NCI-H748 (cell line): ENCODE measurements at regions not wholly inside any gene's neighbourhood (a gene's known extent, or its start where the extent isn't known, plus 50 kb on each side); places are given as distances from the start of the nearest gene placed in this dataset.
"Not testable (repeated sequence)": the region's sequence is repeated elsewhere in the genome, so short reads cannot be mapped to it uniquely, and the experiment has no call there.

ENCODE experiments used
- DNase-seq: peaks from one replicate; lab custom pipeline; 2025; ENCODE audit not compliant: unreplicated experiment; lab: John Stamatoyannopoulos, UW

- not testable (repeated sequence) for DNase-seq
These were observed 118.6 kb downstream of the ATP6V0E2 start for GRCh38 chr7:149992366-149992765.

DNA sequence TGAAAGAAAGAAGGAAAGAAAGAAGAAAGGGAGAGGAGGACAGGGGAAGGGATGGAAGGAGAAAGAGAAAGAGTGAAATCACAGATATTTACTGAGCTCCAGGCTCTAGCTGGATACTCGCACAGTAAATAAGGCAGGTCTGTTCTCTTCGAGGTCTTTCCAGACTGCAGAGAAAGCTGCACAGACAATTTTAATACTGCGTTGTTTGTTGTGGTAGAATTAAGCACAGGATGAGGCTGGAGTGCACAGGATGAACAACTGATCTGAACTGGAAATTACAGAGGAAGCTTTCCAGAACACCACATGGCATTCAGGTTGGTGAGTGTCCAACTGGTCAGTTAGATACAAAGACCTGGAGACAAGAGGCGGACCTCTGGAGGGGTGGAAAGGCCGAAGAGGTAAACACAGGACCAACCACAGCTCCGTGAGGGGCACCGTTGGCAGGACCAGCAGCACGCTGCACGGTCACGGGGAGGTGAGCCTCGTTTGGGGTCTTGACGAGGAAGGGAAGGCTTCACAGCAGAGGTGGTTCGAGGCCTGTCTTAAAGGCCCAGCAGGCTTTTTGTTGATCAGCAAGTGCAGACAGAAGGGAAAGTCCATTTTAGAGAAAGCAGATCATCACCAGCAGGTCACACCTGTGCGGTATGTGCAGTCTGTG is 121.7 kb downstream of the ATP6V0E2 start:
- DNase-seq: not testable (repeated sequence)

- not testable (repeated sequence) for DNase-seq
These were observed 127.2 kb downstream of the ATP6V0E2 start for GRCh38 chr7:150000780-150001599.

DNA sequence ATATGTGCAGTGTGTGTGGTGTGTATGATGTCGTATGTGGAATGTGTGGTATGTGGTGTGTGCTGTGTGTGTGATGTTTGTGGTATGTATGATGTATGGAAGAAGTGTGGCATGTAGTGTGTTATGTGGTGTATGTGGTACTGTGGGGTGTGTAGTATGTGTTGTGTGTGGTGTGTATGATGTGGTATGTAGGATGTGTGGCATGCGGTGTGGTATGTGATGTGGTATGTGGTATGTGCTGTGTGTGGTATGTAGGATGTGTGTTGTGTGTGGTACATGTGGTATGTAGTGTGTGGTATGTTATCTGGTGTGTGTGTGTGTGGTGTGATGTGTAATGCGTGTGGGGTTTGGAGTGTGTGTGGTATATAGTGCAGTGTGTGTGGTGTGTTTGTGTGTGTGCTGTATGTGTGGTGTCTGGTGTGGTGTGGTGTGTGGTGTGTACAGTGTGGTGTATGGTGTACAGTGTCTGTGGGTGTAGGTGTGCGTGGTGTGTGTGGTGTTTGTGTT is 129.6 kb downstream of the ATP6V0E2 start:
- no peak for DNase-seq

DNA sequence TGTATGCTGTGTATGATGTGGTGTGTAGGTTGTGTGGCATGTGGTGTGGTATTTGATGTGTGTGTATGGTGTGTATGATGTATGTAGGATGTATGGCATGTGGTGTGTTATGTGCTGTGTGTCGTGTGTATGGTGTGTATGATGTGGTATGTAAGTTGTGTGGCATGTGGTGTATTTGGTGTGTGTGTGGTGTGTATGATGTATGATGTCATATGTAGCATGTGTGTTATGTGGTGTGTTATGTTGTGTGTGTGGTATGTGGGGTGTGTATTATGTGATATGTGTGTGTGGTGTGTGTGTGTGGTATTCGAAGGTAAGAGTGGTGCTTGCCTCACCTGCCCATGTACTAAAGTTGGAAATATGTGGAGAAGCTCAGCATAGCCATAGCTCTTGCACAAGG is 130.2 kb downstream of the ATP6V0E2 start:
- DNase-seq: not testable (repeated sequence)

DNA sequence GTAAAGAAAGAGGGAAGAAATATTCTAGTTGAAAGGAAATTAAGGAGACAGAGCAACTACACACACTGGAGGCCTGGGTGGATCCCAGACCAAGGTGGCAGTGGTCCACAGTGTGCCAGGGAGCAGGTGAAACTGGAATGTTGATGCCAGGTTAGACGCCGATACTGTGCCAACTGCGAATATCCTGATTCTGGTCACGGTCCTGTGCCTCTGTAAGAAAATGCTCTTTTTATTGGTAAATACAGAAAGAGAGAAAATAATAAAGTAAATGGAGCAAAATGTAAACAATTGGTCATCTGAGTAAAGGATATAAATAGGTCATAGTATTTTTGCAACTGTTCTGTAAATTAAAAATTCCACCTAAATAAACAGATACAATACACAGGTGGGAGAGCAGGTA is 131.1 kb downstream of the ATP6V0E2 start:
- DNase-seq: not testable (repeated sequence)

- not testable (repeated sequence) for DNase-seq
These were observed 136.0 kb downstream of the ATP6V0E2 start for GRCh38 chr7:150009620-150010303.

DNA sequence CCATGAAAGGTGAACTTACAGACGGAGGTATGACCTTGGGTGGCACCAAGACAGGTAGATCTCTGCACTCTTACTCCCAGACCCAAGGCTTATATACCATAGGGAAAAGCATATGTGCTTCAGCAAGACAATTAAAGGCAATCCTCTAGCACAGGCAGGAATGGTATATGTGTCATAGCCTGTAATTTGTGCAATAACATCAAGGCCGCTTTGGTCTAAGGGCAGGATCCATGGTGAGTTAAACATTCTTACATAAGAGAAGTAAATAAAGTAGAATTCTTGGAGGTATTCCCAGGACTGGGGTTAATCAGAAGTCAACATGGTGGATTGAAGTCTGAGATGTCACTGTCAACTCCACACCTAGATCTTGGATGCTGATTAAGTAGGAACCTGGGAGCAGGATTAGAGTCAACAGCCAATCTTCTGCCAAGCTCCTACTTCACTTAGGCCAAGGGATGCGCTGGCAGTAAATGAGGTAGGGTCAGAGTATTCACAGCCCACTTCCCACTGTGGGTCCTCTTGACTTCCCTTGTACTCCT is 143.0 kb downstream of the ATP6V0E2 start:
- not testable (repeated sequence) for DNase-seq

DNA sequence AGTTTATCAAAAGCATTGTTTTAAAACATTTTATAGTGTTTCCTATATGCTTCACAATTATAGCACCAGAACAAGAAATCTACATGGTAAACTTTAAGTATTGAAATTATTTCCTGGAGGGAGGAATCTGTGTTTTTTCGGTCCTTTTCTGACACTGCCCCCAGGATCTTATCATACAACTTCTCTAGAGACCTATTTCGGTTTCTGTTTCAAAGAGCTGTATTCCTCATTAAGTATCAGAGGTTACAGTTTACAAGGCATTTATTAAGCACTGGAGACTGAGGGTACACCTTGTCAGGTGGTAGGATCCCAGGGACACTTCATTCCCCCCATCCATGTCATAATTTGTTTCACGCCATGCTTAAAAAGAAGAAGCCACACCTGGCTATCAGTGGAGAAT is 146.4 kb downstream of the ATP6V0E2 start:
- not testable (repeated sequence) for DNase-seq

DNA sequence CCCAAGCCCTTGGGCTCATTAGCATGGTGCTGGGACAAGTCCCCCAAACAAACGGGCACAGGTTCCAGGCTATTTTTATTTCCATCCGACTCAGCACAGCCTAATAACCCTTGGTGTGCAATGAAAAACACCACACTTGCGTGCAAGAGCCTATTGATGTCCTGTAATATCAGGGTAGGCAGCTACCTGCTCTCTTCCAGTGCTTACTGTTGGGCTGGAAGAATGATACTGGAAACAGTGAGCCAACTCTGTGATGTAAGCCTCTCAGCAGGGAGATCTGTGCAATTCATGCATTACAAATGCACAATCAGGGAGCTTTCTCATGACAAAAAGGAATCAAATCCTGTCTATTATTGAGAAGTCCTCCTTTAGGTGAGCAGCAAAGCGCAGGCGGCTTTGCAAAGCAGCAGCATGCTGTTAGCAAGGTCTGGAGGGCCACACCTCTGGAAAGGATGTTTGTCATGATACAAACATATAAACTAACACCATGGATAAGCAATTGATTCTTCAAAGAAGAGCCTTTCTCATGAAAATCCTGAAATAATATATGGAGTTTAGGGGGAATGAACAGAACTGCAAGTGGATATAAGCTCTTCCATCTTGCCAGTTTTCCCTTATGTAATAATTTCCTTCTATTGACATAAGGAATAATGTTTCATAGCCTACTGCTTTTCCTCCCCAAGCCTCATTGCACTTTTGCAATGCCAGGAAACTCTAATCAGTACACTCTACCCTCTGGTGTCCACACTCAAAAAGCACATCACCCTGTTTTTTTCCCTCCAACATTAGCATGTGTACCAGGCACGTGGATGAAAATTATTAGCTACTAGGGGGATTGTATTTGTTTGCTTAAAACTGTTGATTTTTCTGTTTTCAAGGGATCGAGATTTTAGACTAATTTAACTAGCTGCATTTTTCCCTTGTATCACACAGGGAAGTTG is 151.1 kb downstream of the ATP6V0E2 start:
- DNase-seq: not testable (repeated sequence)

GRCh38 chr7:150025802-150026201 is 152.0 kb downstream of the ATP6V0E2 start:
- not testable (repeated sequence) for DNase-seq

GRCh38 chr7:150028344-150029012 is 154.7 kb downstream of the ATP6V0E2 start:
- DNase-seq: not testable (repeated sequence)

DNA sequence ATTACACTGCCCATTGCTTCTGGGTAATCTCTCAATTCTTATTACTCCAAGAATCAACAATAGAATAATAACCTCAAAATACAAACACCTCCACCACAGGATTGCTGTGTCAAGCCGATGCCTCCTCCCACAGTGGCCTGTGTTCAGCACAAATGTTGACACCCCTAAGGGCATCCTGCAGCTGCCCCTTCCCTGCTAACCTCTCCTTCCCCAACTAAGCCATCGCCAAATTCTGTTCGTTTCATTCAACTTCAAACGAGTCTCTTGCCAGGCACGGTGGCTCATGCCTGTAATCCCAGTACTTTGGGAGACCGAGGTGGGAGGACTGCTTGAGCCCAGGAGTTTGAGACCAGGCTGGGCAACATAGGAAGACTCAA is 155.2 kb downstream of the ATP6V0E2 start:
- DNase-seq: not testable (repeated sequence)

DNA sequence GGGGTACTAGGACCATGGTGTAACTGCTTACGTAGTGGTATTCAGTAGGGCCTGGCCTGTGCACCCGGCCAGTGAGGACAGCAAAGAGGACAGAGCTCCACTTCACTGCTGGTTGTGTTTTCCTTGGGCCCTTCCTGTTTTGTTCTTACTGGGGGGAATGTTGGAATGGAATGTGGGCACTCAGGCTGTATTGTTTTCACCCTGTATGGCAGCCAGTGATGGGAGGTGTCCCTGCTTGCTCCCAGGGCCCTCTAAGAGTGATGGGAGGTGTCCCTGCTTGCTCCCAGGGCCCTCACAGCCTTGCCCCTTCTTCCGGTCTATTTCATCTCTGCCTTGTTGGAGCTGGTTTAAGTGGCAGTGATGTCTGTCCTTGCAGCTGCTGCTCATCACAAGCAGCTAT is 158.0 kb downstream of the ATP6V0E2 start:
- DNase-seq: not testable (repeated sequence)

DNA sequence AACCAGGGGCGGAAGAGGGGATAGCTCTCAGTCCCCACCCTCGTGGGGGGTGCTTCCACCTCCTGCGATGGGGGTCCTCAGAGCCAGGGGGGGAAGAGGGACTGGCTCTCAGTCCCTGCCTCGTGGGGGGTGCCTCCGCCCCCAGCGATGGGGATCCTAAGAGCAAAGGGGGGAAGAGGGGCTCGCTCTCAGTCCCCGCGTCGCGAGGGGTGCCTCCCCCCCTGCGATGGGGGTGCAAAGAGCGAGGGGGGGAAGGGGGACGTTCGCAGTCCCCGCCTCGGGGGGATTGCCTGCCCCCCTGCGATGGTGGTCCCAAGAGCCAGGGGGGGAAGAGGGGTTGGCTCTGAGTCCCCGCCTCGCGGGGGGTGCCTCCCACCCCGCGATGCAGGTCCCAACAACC is 159.9 kb downstream of the ATP6V0E2 start:
- DNase-seq: not testable (repeated sequence)

DNA sequence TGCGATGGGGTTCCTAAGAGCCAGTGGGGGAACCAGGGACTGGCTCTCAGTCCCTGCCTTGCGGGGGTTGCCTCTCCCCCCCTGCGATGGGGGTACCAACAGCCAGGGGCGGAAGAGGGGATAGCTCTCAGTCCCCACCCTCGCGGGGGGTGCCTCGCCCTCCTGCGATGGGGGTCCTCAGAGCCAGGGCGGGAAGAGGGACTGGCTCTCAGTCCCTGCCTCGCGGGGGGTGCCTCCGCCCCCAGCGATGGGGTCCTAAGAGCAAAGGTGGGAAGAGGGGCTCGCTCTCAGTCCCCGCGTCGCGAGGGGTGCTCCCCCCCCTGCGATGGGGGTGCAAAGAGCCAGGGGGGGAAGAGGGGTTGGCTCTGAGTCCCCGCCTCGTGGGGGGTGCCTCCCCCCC is 162.0 kb downstream of the ATP6V0E2 start:
- DNase-seq: not testable (repeated sequence)

- DNase-seq: not testable (repeated sequence)
These were observed 165.3 kb downstream of the ATP6V0E2 start for GRCh38 chr7:150039061-150039460.

DNA sequence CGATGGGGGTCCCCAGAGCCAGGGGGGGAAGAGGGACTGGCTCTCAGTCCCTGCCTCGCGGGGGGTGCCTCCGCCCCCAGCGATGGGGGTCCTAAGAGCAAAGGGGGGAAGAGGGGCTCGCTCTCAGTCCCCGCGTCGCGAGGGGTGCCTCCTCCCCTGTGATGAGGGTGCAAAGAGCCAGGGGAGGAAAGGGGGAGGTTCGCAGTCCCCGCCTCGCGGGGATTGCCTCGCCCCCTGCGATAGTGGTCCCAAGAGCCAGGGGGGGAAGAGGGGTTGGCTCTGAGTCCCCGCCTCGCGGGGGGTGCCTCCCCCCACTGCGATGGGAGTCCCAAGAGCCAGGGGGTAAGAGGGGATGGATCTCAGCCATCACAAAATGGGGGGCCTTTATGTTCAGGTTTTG is 168.5 kb downstream of the ATP6V0E2 start:
- not testable (repeated sequence) for DNase-seq

- not testable (repeated sequence) for DNase-seq
These were observed 171.0 kb downstream of the ATP6V0E2 start for GRCh38 chr7:150044771-150045170.
